MM.1S (cell line): ENCODE measurements at regions not wholly inside any gene's neighbourhood (a gene's known extent, or its start where the extent isn't known, plus 50 kb on each side); places are given as distances from the start of the nearest gene placed in this dataset.

Experiments
- DNase-seq: peaks from one replicate; pipeline ENCODE4 v3.0.0-alpha.2; 2015
- H2AFZ ChIP-seq: fragments of 300-600 bp; sonication (generic); 2 replicates; pipeline ENCODE4 v1.6.0; 2016; ENCODE audit warnings: antibody characterized with exemption, low read length
- H3F3A ChIP-seq: fragments of 300-600 bp; sonication (generic); 2 replicates; pipeline ENCODE4 v1.6.1; 2016; ENCODE audit warnings: mild to moderate bottlenecking, antibody characterized with exemption, low read length, moderate library complexity, mixed read lengths; ENCODE audit not compliant: insufficient read depth
- H3K27ac ChIP-seq: fragments of 300-600 bp; sonication (generic); 2 replicates; pipeline ENCODE4 v1.5.1; 2016; ENCODE audit warnings: mild to moderate bottlenecking, low read length
- H3K27me3 ChIP-seq: fragments of 300-600 bp; sonication (generic); replicated peaks from 2 replicates; pipeline ENCODE4 v1.6.0; 2016; ENCODE audit warnings: low read length; ENCODE audit not compliant: insufficient read depth
- H3K36me3 ChIP-seq: fragments of 300-600 bp; sonication (generic); replicated peaks from 2 replicates; pipeline ENCODE4 v1.6.1; 2016; ENCODE audit warnings: mild to moderate bottlenecking, low read length, mixed read lengths; ENCODE audit not compliant: insufficient read depth
- H3K4me1 ChIP-seq: fragments of 300-600 bp; sonication (generic); 2 replicates; pipeline ENCODE4 v1.6.1; 2016; ENCODE audit warnings: low read length, mixed read lengths
- H3K4me2 ChIP-seq: fragments of 300-600 bp; sonication (generic); 2 replicates; pipeline ENCODE4 v1.6.0; 2016; ENCODE audit warnings: low read depth, low read length
- H3K4me3 ChIP-seq: fragments of 300-600 bp; sonication (generic); 2 replicates; pipeline ENCODE4 v1.5.1; 2016; ENCODE audit warnings: low read length, mixed read lengths
- H3K79me2 ChIP-seq: fragments of 300-600 bp; sonication (generic); 2 replicates; pipeline ENCODE4 v1.6.1; 2016; ENCODE audit warnings: mixed run types, low read length, mixed read lengths
- H3K9ac ChIP-seq: fragments of 300-600 bp; sonication (generic); 2 replicates; pipeline ENCODE4 v1.6.1; 2016; ENCODE audit warnings: low read length, mixed read lengths
- H3K9me2 ChIP-seq: fragments of 300-600 bp; sonication (generic); replicated peaks from 2 replicates; pipeline ENCODE4 v1.6.1; 2016; ENCODE audit warnings: mild to moderate bottlenecking, low read length, mixed read lengths; ENCODE audit not compliant: insufficient read depth
- H3K9me3 ChIP-seq: fragments of 300-600 bp; sonication (generic); replicated peaks from 2 replicates; pipeline ENCODE4 v1.6.1; 2016; ENCODE audit warnings: mild to moderate bottlenecking, low read length, mixed read lengths; ENCODE audit not compliant: insufficient read depth
- H4K20me1 ChIP-seq: fragments of 300-600 bp; sonication (generic); 2 replicates; pipeline ENCODE4 v1.6.1; 2016; ENCODE audit warnings: mild to moderate bottlenecking, low read length, moderate library complexity, mixed read lengths; ENCODE audit not compliant: insufficient read depth
- EZH2 ChIP-seq: fragments of 300-600 bp; sonication (generic); optimal IDR thresholded peaks from 2 replicates; pipeline ENCODE3; 2017; ENCODE audit warnings: low read depth, mild to moderate bottlenecking, antibody characterized with exemption, low read length, mixed read lengths
- EZH2phosphoT487 ChIP-seq: fragments of 300-600 bp; sonication (generic); IDR thresholded peaks from 2 replicates; pipeline ENCODE4 v1.6.1; 2018; ENCODE audit warnings: antibody characterized with exemption, low read length
- TF ChIP-seq, protein P1 (sequence below): fragments of 300-600 bp; sonication (generic); IDR thresholded peaks from 2 replicates; pipeline ENCODE4 v1.5.1; 2016; ENCODE audit warnings: antibody characterized with exemption, low read length, mixed read lengths

DNA sequence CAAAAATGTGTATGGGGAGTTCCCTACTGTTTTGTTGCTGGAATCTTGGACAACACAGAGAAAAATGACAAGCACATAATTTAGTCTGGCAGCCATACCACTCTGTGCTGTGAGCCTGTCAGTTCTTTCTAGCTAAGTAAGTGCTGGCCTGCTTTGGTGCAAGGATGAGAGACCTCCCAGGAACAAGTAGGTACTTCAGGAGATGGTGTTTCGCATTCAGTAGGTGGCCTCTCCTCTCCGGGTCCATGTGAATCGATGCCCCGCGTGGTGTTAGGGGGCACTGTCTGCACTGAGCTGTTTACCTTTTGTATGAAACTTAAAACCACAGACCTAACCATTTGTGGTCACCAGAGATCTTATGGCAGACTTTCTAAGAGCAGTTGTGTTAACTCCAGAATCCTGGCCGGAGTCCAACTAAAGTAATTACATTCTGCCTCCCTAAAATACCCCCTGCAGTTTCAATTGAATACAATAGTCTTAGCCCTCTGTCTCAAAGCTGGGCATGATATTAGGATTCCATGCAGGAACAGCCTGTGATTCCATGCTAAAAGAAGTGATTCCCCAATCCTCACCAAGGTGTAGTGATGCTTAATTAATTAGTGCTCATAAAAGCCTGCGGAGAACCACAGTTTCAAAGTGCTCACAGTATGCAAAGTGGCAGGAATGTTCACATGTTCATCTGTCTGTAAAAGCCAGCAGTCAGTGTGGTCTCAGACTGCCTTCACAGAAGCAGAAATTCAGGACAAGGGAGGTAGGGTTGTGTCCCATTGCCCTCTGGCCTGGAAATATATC, 64.2 kb downstream of the LLPH start:
- DNase-seq, result peak; percentile 82
- TF ChIP-seq EZH2phosphoT487 (no peak), EZH2 (no peak)
- TF ChIP-seq, protein P1, sequence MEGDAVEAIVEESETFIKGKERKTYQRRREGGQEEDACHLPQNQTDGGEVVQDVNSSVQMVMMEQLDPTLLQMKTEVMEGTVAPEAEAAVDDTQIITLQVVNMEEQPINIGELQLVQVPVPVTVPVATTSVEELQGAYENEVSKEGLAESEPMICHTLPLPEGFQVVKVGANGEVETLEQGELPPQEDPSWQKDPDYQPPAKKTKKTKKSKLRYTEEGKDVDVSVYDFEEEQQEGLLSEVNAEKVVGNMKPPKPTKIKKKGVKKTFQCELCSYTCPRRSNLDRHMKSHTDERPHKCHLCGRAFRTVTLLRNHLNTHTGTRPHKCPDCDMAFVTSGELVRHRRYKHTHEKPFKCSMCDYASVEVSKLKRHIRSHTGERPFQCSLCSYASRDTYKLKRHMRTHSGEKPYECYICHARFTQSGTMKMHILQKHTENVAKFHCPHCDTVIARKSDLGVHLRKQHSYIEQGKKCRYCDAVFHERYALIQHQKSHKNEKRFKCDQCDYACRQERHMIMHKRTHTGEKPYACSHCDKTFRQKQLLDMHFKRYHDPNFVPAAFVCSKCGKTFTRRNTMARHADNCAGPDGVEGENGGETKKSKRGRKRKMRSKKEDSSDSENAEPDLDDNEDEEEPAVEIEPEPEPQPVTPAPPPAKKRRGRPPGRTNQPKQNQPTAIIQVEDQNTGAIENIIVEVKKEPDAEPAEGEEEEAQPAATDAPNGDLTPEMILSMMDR, result peak; percentile 34
- Histone ChIP-seq H3K27me3 (peaks cover 7% of the 10 kb centered on the region), H2AFZ (no peak overlapping the region), H3K36me3 (no peaks in the 10 kb centered on the region), H3K27ac (no peak overlapping the region), H3F3A (0 out of 2 replicates have a peak, but pooled peaks cover 5% of the 10 kb centered on the region), H3K4me1 (peaks cover 17% of the 10 kb centered on the region), H3K9me2 (no peaks in the 10 kb centered on the region), H3K9ac (no peak overlapping the region), H3K79me2 (no peaks in the 10 kb centered on the region), H4K20me1 (no peaks in the 10 kb centered on the region), H3K4me3 (no peak overlapping the region), H3K4me2 (no peak overlapping the region), H3K9me3 (no peaks in the 10 kb centered on the region)

DNA sequence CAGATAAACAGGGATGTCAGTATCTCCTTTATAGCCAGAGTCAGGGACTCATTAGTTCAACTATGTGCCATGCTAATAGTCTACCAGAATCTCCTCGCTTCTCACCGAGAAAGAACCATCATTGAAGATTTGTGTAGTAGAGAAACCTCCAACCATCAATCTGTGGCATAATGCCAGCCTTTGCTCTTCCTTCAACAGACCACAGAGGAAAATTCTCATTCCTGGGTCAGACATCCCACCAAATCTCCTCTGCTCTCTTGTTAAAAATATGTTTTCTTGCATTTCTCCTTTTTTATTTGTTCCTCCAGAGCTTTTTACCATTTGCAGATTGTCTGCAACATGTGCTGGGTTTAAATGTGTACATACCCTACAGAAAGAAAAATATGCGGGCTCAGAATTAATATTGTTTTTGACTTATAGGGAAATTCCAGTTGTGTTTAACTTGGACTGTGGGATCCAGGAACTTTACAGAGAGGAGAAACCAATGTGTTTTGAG, 64.9 kb downstream of the LLPH start:
- Histone ChIP-seq H3F3A (0 out of 2 replicates have a peak, but pooled peaks cover 5% of the 10 kb centered on the region), H4K20me1 (no peaks in the 10 kb centered on the region), H3K9ac (no peak overlapping the region), H3K4me3 (no peak overlapping the region), H3K9me2 (no peaks in the 10 kb centered on the region), H3K36me3 (no peaks in the 10 kb centered on the region), H2AFZ (no peak overlapping the region), H3K4me2 (no peak overlapping the region), H3K27me3 (peaks cover 7% of the 10 kb centered on the region), H3K4me1 (peaks cover 17% of the 10 kb centered on the region), H3K27ac (no peak overlapping the region), H3K79me2 (no peaks in the 10 kb centered on the region), H3K9me3 (no peaks in the 10 kb centered on the region)
- TF ChIP-seq, protein P1, result no peak
- TF ChIP-seq EZH2phosphoT487 (no peak), EZH2 (no peak)
- no peak for DNase-seq

DNA sequence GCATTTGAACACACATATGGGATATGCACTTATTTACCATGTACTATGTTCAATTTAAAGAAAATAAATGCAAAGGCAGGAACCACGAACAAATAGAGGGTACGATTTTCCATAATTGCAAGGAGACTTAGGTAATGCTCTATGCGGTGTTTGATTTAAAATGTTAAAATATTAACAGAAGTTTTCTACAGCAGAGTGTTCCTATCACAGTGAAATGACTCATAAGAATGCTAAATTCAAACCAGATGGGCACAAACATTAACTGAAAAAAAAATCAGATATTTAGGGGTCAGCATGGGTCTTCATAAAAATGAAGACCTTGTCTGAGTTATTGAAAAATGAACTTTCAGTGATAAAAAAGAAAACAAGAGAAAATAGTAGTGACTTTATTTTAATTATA, 65.4 kb downstream of the LLPH start:
- peaks cover 17% of the 10 kb centered on the region for H3K4me1 ChIP-seq
- no peak overlapping the region for H3K4me2 ChIP-seq
- H3K4me3 ChIP-seq, result no peak overlapping the region

More for the DNA sequence above, 65.4 kb downstream of the LLPH start:
- no peaks in the 10 kb centered on the region for H3K36me3 ChIP-seq
- TF ChIP-seq EZH2 (no peak), EZH2phosphoT487 (no peak)
- TF ChIP-seq, protein P1, result no peak
- no peaks in the 10 kb centered on the region for H3K79me2 ChIP-seq
- no peak overlapping the region for H3K9ac ChIP-seq
- no peak for DNase-seq
- no peak overlapping the region for H3K27ac ChIP-seq
- H3K27me3 ChIP-seq, result peaks cover 7% of the 10 kb centered on the region
- no peaks in the 10 kb centered on the region for H3K9me3 ChIP-seq
- no peaks in the 10 kb centered on the region for H4K20me1 ChIP-seq
- no peaks in the 10 kb centered on the region for H3K9me2 ChIP-seq
- no peak overlapping the region for H2AFZ ChIP-seq
- 0 out of 2 replicates have a peak, but pooled peaks cover 5% of the 10 kb centered on the region for H3F3A ChIP-seq
